Ammon's horn (tissue), 1 donor: ENCODE measurements at regions not wholly inside any gene's neighbourhood (a gene's known extent, or its start where the extent isn't known, plus 50 kb on each side); places are given as distances from the start of the nearest gene placed in this dataset.

Source experiments
- DNase-seq: peaks from one replicate; pipeline ENCODE4 v3.0.0-alpha.2; 2016; ENCODE audit warnings: low spot score

GRCh38 chr4:31058656-31059055 is 338.5 kb downstream of the PCDH7 start:
- peak; percentile 48 for DNase-seq

GRCh38 chr4:31059753-31060522 is 339.8 kb downstream of the PCDH7 start:
- DNase-seq: no peak

- DNase-seq: no peak
Measured at GRCh38 chr4:31065086-31065485, 344.9 kb downstream of the PCDH7 start.

GRCh38 chr4:31068257-31069075 is 348.3 kb downstream of the PCDH7 start:
- DNase-seq: no peak

- no peak for DNase-seq
Measured at GRCh38 chr4:31069151-31069550, 349.0 kb downstream of the PCDH7 start.

GRCh38 chr4:31071508-31072486 is 351.6 kb downstream of the PCDH7 start:
- DNase-seq: no peak

- no peak for DNase-seq
Measured at GRCh38 chr4:31075969-31076368, 355.8 kb downstream of the PCDH7 start.

GRCh38 chr4:31078661-31079060 is 358.5 kb downstream of the PCDH7 start:
- no peak for DNase-seq

- DNase-seq: no peak
Measured at GRCh38 chr4:31080887-31081286, 360.7 kb downstream of the PCDH7 start.

GRCh38 chr4:31081366-31081765 is 361.2 kb downstream of the PCDH7 start:
- no peak for DNase-seq

- DNase-seq: no peak
Measured at GRCh38 chr4:31083456-31083855, 363.3 kb downstream of the PCDH7 start.

GRCh38 chr4:31084806-31085416 is 364.7 kb downstream of the PCDH7 start:
- DNase-seq: no peak

- no peak for DNase-seq
Measured at GRCh38 chr4:31085689-31086088, 365.5 kb downstream of the PCDH7 start.

- peak; percentile 21 for DNase-seq
Measured at GRCh38 chr4:31086756-31087330, 366.7 kb downstream of the PCDH7 start.

- no peak for DNase-seq
Measured at GRCh38 chr4:31088600-31089230, 368.5 kb downstream of the PCDH7 start.

- no peak for DNase-seq
Measured at GRCh38 chr4:31089815-31090214, 369.6 kb downstream of the PCDH7 start.

GRCh38 chr4:31094474-31094873 is 374.3 kb downstream of the PCDH7 start:
- no peak for DNase-seq

- DNase-seq: no peak
Measured at GRCh38 chr4:31097999-31098398, 377.8 kb downstream of the PCDH7 start.

GRCh38 chr4:31100536-31100935 is 380.4 kb downstream of the PCDH7 start:
- DNase-seq: no peak

- DNase-seq: no peak
Measured at GRCh38 chr4:31104043-31104442, 383.9 kb downstream of the PCDH7 start.

GRCh38 chr4:31104577-31104976 is 384.4 kb downstream of the PCDH7 start:
- peak; percentile 20 for DNase-seq
